NCI-H460 (cell line): ENCODE measurements at regions not wholly inside any gene's neighbourhood (a gene's known extent, or its start where the extent isn't known, plus 50 kb on each side); places are given as distances from the start of the nearest gene placed in this dataset.
A peak's percentile ranks its signal among the peaks of the same experiment; 100 is the strongest.
"Not testable (repeated sequence)": the region's sequence is repeated elsewhere in the genome, so short reads cannot be mapped to it uniquely, and the experiment has no call there.

Experiments used
- DNase-seq: peaks from one replicate; pipeline ENCODE4 v3.0.0-alpha.2; 2016; ENCODE audit warnings: low read depth; ENCODE audit errors: extremely low read depth

DNA sequence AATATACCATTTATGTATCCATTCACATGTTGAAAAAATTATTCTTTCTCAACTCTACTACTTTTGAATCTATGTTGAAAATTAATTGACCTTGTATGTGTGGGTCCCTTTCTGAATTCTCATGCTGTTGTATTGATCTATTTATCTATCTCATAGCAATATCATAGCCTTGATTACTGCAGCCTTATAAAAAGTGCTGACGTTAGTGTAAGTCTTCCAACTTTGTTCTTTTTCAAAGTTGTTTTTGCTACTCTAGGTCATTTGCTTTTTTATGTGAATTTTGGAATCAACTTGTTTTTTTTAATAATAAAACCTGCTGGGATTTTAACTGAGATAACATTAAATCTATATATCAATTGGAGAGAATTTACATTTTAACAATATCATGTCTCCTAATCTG, 52.2 kb upstream of the PAX3 start:
- no peak for DNase-seq

DNA sequence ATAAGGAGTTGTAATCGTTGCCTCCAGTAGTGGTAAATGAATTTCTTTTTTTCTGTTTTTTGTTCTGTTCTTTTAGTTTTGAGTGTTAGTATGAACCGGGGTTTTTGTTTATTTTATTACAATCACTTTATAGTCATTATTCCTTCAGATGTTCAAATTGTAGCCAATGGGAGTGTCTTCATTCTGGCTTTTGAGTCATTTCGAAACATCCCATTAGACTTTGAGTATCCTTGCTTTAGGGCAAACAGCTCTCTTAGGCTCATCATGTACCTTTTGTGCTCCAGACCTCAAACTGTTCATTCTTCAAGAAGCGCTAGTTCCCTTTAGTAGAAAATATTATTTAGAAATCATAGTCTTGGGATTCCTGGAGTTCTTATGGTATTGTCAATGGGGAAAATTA, 54.2 kb upstream of the PAX3 start:
- DNase-seq: no peak

DNA sequence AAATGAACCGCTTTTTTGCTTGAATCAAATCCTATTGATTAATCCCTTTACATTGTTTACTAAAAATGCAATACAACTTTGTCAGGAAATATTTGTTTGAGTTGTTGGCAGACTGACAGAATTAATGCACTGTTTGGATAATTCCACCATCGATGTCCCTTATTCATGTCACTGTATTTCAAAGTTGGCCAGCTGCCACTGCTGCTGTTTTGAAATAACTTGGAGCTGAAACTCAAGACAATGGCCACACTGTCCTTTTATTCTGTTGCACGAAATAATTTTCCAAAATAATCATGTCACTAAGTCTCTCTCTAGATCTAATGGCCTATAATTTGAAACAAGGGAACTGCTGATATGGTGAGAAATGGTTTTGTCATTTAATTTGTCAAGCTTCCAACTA, 55.2 kb upstream of the PAX3 start:
- DNase-seq: no peak

DNA sequence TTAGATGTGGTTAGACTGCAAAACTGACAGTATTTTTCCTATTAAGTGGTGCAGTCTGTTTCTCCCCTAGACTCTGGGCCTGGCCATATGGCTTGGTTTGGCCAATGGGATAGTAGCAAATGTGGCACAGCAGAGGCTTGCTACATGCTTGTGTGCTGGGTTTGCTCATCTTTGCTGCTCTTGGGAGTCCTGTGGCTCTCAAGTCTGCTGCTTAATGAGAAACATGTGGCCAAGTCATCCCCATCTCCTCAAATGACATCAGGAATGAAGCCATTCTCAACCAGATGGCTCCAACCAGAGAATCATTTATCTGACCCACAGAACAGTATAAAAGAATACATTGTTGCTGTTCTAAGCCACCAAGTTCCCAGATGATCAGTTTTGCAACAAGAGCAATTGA, 57.1 kb upstream of the PAX3 start:
- DNase-seq: no peak

DNA sequence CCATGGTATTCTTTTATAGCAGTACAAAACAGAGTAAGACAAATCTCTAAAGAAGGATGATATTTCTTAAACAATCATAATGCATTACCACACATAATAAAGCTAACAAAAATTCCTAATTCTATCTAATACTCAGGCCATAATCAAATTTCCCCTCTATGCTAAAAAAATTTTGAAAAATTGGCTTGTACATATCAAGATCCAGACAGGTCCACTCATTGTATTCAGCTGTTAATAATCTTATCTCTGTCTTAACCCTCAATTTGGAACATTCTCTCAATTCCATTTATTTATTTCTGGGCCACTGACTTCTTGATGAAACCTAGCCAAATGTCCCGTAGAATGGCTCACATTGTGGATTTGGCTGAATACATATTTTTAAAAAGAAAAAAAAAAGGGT, 59.1 kb upstream of the PAX3 start:
- DNase-seq: no peak

DNA sequence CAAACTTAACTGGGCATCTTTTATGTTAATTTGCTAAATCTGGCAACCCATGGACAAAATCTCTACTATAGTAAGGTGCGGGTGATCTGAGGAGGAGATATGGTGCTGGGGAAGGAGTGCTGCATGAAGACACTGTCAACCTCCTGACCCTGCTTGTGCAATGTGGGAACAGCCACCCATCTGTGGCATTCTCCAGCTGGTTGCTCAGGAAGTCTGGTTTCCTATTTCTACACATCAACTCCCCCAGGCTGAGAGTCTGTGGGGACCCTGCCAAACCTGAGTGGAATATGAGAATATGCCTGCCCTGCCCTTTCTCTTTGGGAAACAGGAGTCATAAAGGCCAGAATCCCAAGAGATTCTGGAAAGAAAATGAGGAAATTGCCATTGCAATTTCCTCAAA, 60.1 kb upstream of the PAX3 start:
- DNase-seq: no peak

DNA sequence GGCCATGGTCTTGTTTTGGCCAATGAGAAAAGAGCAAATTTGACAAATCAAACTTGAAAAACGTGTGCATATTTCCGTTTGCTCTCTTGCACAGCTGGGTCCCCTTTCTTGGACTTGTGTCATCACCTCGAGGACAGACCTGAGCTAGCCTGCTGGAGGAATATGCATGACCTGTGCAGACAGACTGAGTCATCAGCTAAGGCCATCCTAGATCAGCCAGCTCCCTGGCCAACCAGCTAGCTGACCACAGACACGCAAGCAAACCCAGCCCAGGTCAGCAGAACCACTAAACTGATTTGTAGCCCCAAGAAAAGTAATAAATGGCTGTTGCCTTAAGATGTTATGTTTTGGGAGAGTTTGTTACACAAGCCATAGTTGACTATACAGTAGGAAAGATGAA, 61.3 kb upstream of the PAX3 start:
- DNase-seq: no peak

DNA sequence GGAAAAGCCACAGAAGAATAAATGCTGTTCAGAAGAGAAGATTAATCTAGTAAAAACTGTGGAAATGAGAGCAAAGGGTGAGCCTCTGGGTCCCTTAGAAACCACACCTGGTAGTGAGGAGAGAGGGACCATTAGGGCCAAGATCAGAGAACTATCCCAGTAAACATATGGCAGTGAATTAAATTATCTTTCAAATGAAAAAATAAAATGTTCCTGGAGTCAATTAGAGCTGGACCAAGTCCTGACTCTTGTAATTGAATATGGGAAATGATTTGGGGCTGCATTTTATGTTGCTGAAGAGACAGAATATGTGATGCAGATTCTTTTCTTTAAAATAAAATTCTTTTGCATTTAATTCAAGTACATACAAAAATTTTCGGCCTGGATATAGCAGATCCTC, 62.2 kb upstream of the PAX3 start:
- no peak for DNase-seq

DNA sequence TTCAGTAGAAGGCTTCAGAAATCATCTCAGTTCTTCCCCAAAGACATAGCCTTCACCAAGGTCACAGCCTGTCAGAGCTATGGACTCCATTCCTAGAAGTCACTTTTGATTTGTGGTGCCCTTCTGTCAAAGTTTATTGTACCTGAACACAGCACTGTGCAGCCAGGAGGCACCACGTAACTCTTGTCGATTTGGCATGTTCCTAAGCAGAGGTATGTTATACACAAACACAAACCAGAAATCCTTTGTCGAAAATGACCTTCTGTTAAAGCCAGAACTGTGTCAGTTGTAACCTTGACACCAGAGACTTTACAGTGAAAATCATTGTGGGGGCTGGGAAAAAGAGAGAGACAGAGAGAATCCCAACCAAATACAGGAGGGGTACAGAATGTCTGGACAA, 62.6 kb upstream of the SGPP2 start:
- DNase-seq: no peak

DNA sequence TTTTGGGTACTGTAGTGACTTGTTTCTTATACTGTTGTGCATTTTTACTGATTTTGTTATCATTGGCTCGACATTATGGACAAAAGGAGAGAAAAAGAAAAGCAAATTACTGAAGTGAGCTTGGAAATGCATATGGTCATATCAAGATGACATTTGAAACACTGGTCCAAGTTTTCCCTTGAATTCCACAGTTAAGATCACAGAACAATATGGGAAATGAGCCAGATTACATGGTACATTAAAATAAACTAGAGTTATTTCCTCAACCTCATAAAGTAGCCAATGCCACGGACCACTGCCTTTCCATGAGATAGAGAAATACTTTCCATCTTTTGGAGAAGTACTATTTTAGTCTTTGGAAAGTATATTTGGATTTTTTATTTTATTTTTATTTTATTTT, 62.0 kb upstream of the SGPP2 start:
- DNase-seq: no peak

DNA sequence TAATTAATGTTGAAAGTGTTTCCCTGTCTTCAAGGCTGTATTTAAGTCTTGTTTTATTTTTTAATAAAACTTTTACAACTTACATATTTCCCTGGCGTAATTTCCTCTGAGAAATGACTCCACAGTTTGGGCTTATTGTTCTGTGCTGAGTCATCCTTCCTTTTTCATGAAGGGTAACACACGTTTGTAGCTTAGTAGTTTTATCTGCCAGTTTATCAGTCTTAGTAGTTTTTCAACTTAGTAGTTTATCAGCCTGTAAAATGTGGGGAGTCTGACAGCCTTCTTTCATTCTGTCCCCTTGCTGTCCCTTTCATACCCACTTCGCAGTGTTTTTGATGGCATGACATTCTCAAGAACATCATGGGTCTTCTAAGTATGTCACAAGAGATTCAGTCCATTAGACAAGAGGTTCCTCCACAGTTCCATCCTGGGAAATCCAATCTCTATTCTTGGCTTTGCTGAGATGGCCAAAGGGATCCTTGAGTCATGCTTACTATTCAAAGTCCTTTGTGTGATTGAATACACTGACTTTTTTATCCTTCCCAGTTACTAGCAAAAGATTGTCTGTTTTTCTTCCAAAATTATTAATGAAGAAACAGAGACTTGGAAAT, 60.0 kb upstream of the SGPP2 start:
- DNase-seq: peak; percentile 6

DNA sequence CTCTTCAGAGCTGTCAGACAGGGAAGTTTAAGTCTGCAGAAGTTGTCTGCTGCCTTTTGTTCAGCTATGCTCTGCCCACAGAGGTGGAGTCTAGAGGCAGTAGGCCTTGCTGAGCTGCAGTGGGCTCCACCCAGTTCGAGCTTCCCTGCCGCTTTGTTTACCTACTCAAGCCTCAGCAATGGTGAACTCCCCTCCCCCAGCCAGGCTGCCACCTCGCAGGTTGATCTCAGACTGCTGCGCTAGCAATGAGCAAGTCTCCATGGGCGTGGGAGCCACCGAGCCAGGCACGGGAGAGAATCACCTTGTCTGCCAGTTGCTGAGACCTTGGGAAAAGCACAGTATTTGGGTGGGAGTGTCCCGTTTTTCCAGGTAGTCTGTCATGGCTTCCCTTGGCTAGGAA, 56.1 kb upstream of the SGPP2 start:
- not testable (repeated sequence) for DNase-seq

DNA sequence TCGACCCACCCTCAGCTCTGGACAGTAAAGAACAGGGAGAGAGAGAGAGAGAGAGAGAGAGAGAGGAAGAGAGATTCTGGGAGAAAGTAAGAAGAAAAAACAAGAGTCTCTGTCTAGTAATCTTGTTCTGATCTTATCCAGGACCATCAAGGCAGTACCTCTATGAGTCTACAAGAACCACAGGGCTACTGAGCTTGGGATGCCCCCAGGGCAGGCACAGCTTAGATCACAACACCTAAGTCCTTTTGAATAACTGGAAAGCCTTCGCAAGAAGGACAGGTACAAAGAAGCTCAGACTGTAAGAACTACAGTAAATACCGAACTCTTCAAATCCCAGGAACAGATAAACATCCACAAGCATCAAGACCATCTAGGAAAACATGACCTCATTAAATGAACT, 51.4 kb upstream of the SGPP2 start:
- DNase-seq: no peak
